GM12891 (cell line): ENCODE measurements at regions not wholly inside any gene's neighbourhood (a gene's known extent, or its start where the extent isn't known, plus 50 kb on each side); places are given as distances from the start of the nearest gene placed in this dataset.

Experiments used
- POLR2A ChIP-seq: IDR thresholded peaks from 2 replicates; pipeline ENCODE4 v1.6.1; 2011; ENCODE audit warnings: low read depth, low read length, control low read depth
- POLR2AphosphoS5 ChIP-seq: IDR thresholded peaks from 2 replicates; pipeline ENCODE4 v1.6.1; 2011; ENCODE audit warnings: low read depth, low read length, control low read depth
- SPI1 ChIP-seq: IDR thresholded peaks from 2 replicates; pipeline ENCODE4 v1.6.1; 2011; ENCODE audit warnings: low read depth, low read length, control low read depth

DNA sequence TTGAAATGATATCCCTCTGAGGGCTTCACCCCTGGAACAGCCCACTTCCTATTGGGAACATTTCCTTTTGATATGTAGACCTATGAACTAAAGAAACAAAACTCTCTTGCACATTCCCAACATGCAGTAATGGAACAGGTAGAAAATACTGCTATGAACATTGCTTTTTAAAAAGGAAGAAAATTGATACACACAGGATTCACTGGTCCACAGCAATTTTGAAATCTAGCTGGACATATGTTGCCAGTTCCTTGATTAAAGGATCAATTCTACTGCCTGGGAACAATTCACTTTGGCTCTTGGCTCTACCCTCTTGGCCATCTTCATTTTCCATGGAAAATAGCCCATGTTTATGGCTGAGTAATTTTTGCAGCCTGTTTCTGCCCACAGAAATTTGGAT is 74.9 kb upstream of the ZNF280D start:
- TF ChIP-seq POLR2AphosphoS5 = no peak
- TF ChIP-seq POLR2A = no peak
- TF ChIP-seq SPI1 = no peak
